ENCODE measurements at regions not wholly inside any gene's neighbourhood (a gene's known extent, or its start where the extent isn't known, plus 50 kb on each side); places are given as distances from the start of the nearest gene placed in this dataset.

DNA sequence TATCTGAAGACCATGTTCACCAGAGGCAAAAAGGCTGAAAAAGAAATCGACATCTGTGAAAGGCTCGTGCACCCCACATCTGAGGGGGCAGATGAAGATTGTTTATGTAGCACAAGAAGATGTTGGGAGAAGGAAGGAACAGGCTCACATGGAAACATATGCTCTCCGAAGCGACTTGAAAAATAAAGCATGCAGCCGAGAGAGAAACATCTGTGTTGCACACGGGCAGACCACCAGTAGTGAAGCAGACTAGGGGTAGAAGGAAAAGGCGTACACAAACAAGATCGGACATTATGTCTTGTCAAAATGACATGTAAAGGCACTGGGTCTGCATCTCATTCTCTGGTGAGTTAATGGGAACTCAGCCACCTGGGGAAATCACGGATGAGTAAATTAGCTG, 356.5 kb downstream of the ZIC4 start:
- WGBS (ENCODE audit: insufficient coverage, low lambda C conversion rate) = 45% methylated on average over 2 of the region's 9 CpGs
- no peak overlapping the region for H3K4me3 ChIP-seq (ENCODE audit: low read length)
- no peaks in the 10 kb centered on the region for H3K36me3 ChIP-seq (ENCODE audit: control insufficient read depth, insufficient read depth, low read length)
- DNase-seq = no peak
- H3K27ac ChIP-seq (ENCODE audit: low read length) = no peak overlapping the region
- no peaks in the 10 kb centered on the region for H3K4me1 ChIP-seq (ENCODE audit: control insufficient read depth, insufficient read depth, low read length)
- no peaks in the 10 kb centered on the region for H3K27me3 ChIP-seq (ENCODE audit: control insufficient read depth, insufficient read depth, low read length)
- no peaks in the 10 kb centered on the region for H3K9me3 ChIP-seq (ENCODE audit: control insufficient read depth, low read depth, low read length)

DNA sequence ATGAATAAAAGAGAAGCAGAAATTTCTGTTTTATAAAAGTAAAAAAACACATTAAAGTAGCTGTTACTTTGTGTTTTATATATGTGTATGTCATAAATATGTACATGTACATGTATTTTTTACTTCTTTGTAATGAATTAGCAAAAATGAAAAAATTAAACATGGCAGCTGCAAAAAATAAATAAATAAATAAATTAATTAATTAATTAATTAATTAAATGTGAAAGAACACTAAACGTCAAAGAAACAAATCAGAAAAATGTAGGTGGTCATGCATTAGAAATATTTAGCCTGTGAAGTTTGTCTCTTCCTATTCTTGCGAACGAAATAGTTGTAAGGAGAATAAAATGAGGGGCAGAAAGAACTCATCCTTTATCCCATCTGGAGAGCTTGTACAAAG, 357.0 kb downstream of the ZIC4 start:
- no peaks in the 10 kb centered on the region for H3K4me1 ChIP-seq (ENCODE audit: control insufficient read depth, insufficient read depth, low read length)
- no peaks in the 10 kb centered on the region for H3K9me3 ChIP-seq (ENCODE audit: control insufficient read depth, low read depth, low read length)
- H3K36me3 ChIP-seq (ENCODE audit: control insufficient read depth, insufficient read depth, low read length) = no peaks in the 10 kb centered on the region
- no peak overlapping the region for H3K27ac ChIP-seq (ENCODE audit: low read length)
- H3K4me3 ChIP-seq (ENCODE audit: low read length) = no peak overlapping the region
- WGBS (ENCODE audit: insufficient coverage, low lambda C conversion rate) = 91% methylated on average over 1 of the region's 3 CpGs
- H3K27me3 ChIP-seq (ENCODE audit: control insufficient read depth, insufficient read depth, low read length) = no peaks in the 10 kb centered on the region
- DNase-seq = no peak

DNA sequence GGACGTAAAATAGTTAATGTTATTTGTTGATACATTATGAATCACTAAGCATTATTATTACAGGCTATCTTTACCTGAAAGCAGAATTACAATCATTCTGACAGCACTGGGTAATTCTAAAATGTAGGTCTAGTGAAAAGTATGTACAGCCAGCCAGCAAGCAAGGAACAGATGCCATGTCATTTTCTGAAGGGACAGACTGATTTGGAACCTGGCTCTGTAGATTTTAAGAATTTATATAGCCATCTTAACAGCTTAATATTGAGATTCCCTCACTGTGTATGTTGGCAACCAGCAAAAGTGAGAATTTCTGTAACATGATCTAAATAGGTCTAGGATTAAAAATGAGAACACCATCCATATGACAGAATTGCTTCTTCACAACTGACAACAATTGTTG, 359.4 kb downstream of the ZIC4 start:
- H3K27me3 ChIP-seq (ENCODE audit: control insufficient read depth, insufficient read depth, low read length) = no peaks in the 10 kb centered on the region
- no peaks in the 10 kb centered on the region for H3K36me3 ChIP-seq (ENCODE audit: control insufficient read depth, insufficient read depth, low read length)
- no peaks in the 10 kb centered on the region for H3K4me1 ChIP-seq (ENCODE audit: control insufficient read depth, insufficient read depth, low read length)
- 80% methylated on average over 1 of the region's 1 CpG for WGBS (ENCODE audit: insufficient coverage, low lambda C conversion rate)
- no peaks in the 10 kb centered on the region for H3K9me3 ChIP-seq (ENCODE audit: control insufficient read depth, low read depth, low read length)
- no peak overlapping the region for H3K4me3 ChIP-seq (ENCODE audit: low read length)
- H3K27ac ChIP-seq (ENCODE audit: low read length) = no peak overlapping the region
- no peak for DNase-seq

DNA sequence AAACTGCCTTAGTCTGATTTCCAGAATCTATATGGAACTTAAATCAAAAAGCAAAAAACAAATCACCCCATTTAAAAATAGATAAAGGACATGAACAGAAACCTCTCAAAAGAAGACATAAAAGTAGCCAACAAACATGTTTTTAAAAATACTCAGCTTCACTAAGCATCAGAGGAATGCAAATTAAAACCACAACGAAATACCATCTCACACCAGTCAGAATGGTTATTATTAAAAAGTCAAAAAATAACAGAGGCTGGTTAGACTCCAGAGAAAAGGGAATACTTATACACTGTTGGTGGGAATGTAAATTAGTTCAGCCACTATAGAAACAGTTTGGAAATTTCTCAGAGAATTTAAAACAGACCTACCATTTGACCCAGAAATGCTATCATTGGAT, 367.9 kb downstream of the ZIC4 start:
- WGBS (ENCODE audit: insufficient coverage, low lambda C conversion rate) = 83% methylated on average over 1 of the region's 1 CpG
- H3K4me3 ChIP-seq (ENCODE audit: low read length) = no peak overlapping the region
- H3K27me3 ChIP-seq (ENCODE audit: control insufficient read depth, insufficient read depth, low read length) = no peaks in the 10 kb centered on the region
- H3K4me1 ChIP-seq (ENCODE audit: control insufficient read depth, insufficient read depth, low read length) = no peaks in the 10 kb centered on the region
- no peak for DNase-seq
- peaks cover 3% of the 10 kb centered on the region for H3K9me3 ChIP-seq (ENCODE audit: control insufficient read depth, low read depth, low read length)
- H3K36me3 ChIP-seq (ENCODE audit: control insufficient read depth, insufficient read depth, low read length) = no peaks in the 10 kb centered on the region
- H3K27ac ChIP-seq (ENCODE audit: low read length) = no peak overlapping the region

DNA sequence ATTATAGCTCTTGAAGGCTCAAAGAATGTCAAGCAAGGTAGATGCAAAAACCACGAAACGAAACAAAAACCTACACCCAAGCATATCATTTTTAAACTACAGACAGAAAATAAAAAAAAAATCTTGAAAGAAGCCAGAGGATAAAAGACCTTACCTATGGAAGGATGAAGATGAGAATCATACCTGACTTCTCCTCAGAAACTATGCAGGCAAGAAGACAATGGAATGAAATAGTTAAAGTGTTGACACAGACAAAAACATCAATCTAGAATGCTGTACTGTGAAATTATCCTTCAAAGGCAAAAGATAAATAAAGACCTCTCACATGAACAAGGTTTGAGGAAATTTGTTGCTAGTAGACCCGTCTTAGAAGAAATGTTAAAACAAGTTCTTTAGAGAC, 372.0 kb downstream of the ZIC4 start:
- Histone ChIP-seq H3K36me3 (ENCODE audit: control insufficient read depth, insufficient read depth, low read length) (no peaks in the 10 kb centered on the region), H3K4me3 (ENCODE audit: low read length) (no peak overlapping the region), H3K4me1 (ENCODE audit: control insufficient read depth, insufficient read depth, low read length) (no peaks in the 10 kb centered on the region), H3K27ac (ENCODE audit: low read length) (no peak overlapping the region), H3K27me3 (ENCODE audit: control insufficient read depth, insufficient read depth, low read length) (no peaks in the 10 kb centered on the region), H3K9me3 (ENCODE audit: control insufficient read depth, low read depth, low read length) (peaks cover 5% of the 10 kb centered on the region)
- WGBS (ENCODE audit: insufficient coverage, low lambda C conversion rate) = 100% methylated on average over 1 of the region's 3 CpGs
- DNase-seq = no peak

DNA sequence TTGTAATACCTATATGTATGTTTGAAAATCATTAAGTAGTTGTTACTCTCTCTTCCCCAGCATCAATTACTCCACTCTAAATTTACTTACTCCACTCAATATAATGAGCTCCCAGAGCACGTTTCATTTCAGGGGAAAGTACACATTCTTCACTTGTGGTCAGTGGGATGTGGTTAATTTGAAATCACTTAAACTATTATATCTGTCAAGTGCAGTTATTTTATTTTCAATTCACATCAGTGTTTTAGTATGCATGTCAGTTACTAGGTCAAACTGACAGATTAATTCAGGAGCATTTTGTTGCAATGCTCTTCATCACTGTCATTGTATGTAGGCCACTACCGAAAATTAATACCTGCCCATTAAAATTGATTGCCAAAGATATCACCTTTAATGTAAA, 376.1 kb downstream of the ZIC4 start:
- H3K36me3 ChIP-seq (ENCODE audit: control insufficient read depth, insufficient read depth, low read length) = no peaks in the 10 kb centered on the region
- H3K27me3 ChIP-seq (ENCODE audit: control insufficient read depth, insufficient read depth, low read length) = no peaks in the 10 kb centered on the region
- H3K27ac ChIP-seq (ENCODE audit: low read length) = no peak overlapping the region
- DNase-seq = no peak
- peaks cover 3% of the 10 kb centered on the region for H3K9me3 ChIP-seq (ENCODE audit: control insufficient read depth, low read depth, low read length)
- WGBS (ENCODE audit: insufficient coverage, low lambda C conversion rate) = no CpG with 5 or more reads among the region's 2 CpGs
- H3K4me1 ChIP-seq (ENCODE audit: control insufficient read depth, insufficient read depth, low read length) = no peaks in the 10 kb centered on the region
- no peak overlapping the region for H3K4me3 ChIP-seq (ENCODE audit: low read length)

DNA sequence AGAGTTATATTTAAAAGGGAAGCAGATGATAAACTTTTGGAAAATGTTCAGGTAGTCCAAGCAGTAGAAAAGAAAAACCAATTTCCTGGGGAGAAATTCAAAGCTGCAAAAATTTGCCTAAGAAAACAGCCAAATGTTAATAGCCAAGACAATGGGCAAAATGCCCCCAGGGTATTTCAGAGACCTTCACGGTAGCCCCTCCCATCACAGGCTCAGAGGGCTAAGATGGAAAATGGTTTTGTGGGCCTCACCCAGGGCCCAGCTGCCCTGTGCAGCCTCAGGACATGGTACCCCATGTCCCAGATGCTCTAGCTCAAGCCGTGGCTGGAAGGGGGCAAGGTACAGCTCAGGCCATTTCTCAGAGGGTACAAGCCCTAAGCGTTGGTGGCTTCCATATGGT, 391.0 kb downstream of the ZIC4 start:
- Histone ChIP-seq H3K27me3 (ENCODE audit: control insufficient read depth, insufficient read depth, low read length) (no peaks in the 10 kb centered on the region), H3K4me1 (ENCODE audit: control insufficient read depth, insufficient read depth, low read length) (no peaks in the 10 kb centered on the region), H3K27ac (ENCODE audit: low read length) (no peak overlapping the region), H3K4me3 (ENCODE audit: low read length) (no peak overlapping the region), H3K9me3 (ENCODE audit: control insufficient read depth, low read depth, low read length) (no peaks in the 10 kb centered on the region), H3K36me3 (ENCODE audit: control insufficient read depth, insufficient read depth, low read length) (no peaks in the 10 kb centered on the region)
- DNase-seq = no peak
- WGBS (ENCODE audit: insufficient coverage, low lambda C conversion rate) = no CpG with 5 or more reads among the region's 3 CpGs

DNA sequence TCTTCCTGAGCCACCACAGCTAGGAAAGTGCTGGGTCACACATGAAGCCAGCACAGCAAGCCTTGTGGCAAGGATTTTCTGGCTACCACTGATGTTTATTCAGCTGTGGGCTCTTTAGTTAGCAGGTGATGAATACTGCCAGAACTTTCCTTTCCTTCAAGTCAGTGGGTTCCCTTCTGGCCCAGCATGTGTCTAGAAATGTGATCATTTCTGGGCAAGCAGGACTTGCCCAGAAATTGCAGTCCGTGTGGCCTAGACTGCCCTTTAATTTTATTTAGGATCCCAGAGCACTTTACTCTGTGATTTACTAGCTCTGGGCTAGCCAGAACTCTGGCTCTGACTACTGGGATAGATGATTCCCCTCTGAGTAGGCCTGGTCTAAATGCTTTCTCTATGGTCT, 397.5 kb downstream of the ZIC4 start:
- DNase-seq = no peak
- H3K4me1 ChIP-seq (ENCODE audit: control insufficient read depth, insufficient read depth, low read length) = no peaks in the 10 kb centered on the region
- H3K36me3 ChIP-seq (ENCODE audit: control insufficient read depth, insufficient read depth, low read length) = no peaks in the 10 kb centered on the region
- no peak overlapping the region for H3K4me3 ChIP-seq (ENCODE audit: low read length)
- H3K27me3 ChIP-seq (ENCODE audit: control insufficient read depth, insufficient read depth, low read length) = no peaks in the 10 kb centered on the region
- no peaks in the 10 kb centered on the region for H3K9me3 ChIP-seq (ENCODE audit: control insufficient read depth, low read depth, low read length)
- H3K27ac ChIP-seq (ENCODE audit: low read length) = no peak overlapping the region
- WGBS (ENCODE audit: insufficient coverage, low lambda C conversion rate) = no CpG with 5 or more reads among the region's 1 CpG

DNA sequence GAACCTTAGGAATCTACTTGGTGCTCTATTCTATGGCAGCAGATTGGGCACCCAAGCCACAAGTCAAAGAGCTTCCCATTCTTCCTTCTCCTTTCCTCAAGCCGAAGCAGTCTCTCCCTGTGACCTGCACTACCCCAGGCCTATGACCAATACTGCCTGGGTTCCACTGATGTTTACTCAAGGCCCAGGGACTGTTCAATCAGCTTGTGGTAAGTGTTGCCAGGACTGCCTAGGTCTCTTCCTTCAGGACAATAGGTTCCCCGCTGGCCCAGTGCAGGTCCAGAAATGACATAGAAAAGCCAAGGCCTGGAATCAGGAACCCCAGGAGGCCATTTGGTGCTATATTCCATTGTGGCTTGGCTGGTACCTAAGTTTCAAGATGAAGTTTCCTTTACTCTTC, 397.9 kb downstream of the ZIC4 start:
- no peaks in the 10 kb centered on the region for H3K36me3 ChIP-seq (ENCODE audit: control insufficient read depth, insufficient read depth, low read length)
- no peak overlapping the region for H3K27ac ChIP-seq (ENCODE audit: low read length)
- H3K27me3 ChIP-seq (ENCODE audit: control insufficient read depth, insufficient read depth, low read length) = no peaks in the 10 kb centered on the region
- no peak overlapping the region for H3K4me3 ChIP-seq (ENCODE audit: low read length)
- no peaks in the 10 kb centered on the region for H3K4me1 ChIP-seq (ENCODE audit: control insufficient read depth, insufficient read depth, low read length)
- no CpG with 5 or more reads among the region's 2 CpGs for WGBS (ENCODE audit: insufficient coverage, low lambda C conversion rate)
- no peak for DNase-seq
- no peaks in the 10 kb centered on the region for H3K9me3 ChIP-seq (ENCODE audit: control insufficient read depth, low read depth, low read length)

DNA sequence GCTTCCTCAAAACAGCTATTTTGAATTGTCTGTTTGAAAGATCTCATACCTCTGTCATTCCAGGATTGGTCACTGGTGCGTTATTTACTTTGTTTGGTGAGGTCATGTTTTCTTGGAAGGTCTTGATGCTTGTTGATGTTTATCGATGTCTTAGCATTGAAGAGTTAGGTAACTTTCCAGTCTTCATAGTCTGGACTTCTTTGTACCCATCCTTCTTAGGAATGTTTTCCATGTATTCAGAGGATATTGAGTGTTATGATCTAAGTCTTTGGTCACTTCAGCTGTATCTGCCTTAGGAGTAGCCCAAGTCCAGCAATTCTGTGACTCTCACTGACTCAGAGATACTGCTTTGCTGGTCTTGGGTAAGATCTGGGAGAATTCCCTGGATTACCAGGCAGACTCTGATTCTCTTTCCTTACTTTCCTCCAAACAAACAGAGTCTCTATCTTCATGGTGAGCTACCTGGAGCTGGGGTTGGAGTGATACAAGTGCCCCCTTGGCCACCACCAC, 398.6 kb downstream of the ZIC4 start:
- H3K4me1 ChIP-seq (ENCODE audit: control insufficient read depth, insufficient read depth, low read length) = no peaks in the 10 kb centered on the region
- WGBS (ENCODE audit: insufficient coverage, low lambda C conversion rate) = no CpG with 5 or more reads among the region's 2 CpGs
- no peak overlapping the region for H3K4me3 ChIP-seq (ENCODE audit: low read length)
- no peaks in the 10 kb centered on the region for H3K9me3 ChIP-seq (ENCODE audit: control insufficient read depth, low read depth, low read length)
- DNase-seq = no peak
- H3K36me3 ChIP-seq (ENCODE audit: control insufficient read depth, insufficient read depth, low read length) = no peaks in the 10 kb centered on the region
- no peaks in the 10 kb centered on the region for H3K27me3 ChIP-seq (ENCODE audit: control insufficient read depth, insufficient read depth, low read length)
- H3K27ac ChIP-seq (ENCODE audit: low read length) = no peak overlapping the region

DNA sequence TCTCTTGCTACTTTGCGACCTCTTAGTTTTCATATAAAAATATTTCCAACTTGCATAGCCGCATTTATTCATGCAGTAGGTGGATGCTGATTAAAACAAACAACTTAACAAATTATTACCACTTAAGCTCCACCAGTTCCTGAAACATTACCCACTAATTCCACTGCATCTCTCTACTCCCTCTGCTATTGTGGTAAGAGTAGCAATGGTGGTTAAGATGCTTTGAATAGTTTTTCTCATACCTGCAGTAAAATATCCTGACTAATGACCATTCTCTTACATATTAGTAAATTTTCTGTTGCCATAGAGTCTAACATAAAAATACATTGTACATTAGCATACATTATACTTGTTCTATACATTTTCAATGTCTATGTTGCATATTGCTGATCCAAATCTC, 397.6 kb upstream of the PLSCR5 start:
- WGBS (ENCODE audit: insufficient coverage, low lambda C conversion rate) = 100% methylated on average over 1 of the region's 2 CpGs
- DNase-seq = no peak
- no peaks in the 10 kb centered on the region for H3K9me3 ChIP-seq (ENCODE audit: control insufficient read depth, low read depth, low read length)
- H3K27ac ChIP-seq (ENCODE audit: low read length) = no peak overlapping the region
- no peaks in the 10 kb centered on the region for H3K36me3 ChIP-seq (ENCODE audit: control insufficient read depth, insufficient read depth, low read length)
- no peaks in the 10 kb centered on the region for H3K27me3 ChIP-seq (ENCODE audit: control insufficient read depth, insufficient read depth, low read length)
- H3K4me1 ChIP-seq (ENCODE audit: control insufficient read depth, insufficient read depth, low read length) = no peaks in the 10 kb centered on the region
- H3K4me3 ChIP-seq (ENCODE audit: low read length) = no peak overlapping the region
